ENCODE measurements at regions not wholly inside any gene's neighbourhood (a gene's known extent, or its start where the extent isn't known, plus 50 kb on each side); places are given as distances from the start of the nearest gene placed in this dataset.

DNA sequence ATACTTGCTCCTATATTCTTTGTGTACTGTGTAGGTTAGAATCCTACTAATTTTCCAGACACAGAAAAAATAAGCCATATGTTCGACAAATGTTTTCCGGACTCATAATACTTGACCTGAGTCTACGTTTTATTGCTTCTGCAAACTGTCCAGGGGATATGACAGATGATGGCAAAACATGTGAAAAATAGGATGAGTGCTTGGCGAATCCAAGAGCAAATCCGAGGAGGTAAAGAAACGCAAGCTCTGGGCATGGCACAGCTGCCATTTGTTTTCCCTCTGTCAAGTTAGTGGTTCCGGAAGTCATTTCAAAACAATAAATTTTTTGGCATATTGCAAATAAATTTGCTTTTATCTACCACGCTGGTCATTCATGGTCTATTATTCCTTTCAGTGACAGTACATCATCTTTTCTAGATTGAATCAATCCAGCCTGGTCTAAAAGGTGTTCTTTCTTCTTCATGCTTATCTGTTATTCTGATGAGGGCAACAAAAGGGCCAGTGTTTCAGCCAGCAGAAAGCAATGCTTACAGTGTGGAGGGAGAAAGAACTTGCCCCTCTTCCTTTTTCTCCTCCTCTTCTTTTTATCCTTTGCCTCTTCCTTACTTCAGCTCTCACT lies 476.1 kb upstream of the SOX11 start:
- Mint-ChIP-seq H3K36me3 (no peaks in the 10 kb centered on the region), H3K27me3 (no peaks in the 10 kb centered on the region), H3K27ac (no peak overlapping the region), H3K9me3 (ENCODE audit: low read depth) (peaks cover 4% of the 10 kb centered on the region), H3K4me1 (ENCODE audit: low read depth) (no peaks in the 10 kb centered on the region), H3K4me3 (no peak overlapping the region)

DNA sequence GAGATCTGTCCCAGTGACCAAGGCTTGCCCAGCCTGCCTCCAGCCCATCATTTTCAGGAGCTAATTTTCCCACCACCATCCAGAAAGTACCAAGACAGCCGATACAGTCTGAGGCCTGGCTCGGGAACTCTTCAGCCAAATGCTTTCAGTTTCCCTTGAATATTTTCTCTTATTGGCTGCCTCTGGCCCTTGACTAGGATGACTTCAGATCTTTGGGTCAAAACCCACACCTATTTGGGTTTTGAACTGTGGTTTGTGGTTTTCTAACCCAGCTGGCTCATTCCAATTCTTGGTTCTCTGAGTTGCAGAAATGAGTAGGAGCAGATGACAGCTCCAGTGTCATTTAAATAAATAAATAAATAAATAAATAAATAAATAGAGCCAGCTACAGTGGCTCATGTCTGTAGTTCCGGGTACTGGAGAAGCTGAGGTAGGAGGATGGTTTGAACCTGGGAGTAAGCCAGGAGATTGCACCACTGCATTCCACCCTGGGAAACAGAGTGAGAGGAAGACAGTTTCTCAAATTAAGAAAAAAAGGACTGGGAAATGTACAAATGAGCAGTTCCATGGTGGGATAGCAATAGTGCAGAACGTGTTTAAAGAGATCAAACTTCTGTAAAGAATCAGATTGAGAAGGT lies 465.0 kb upstream of the SOX11 start:
- Mint-ChIP-seq H3K27me3 (no peaks in the 10 kb centered on the region), H3K9me3 (ENCODE audit: low read depth) (no peaks in the 10 kb centered on the region), H3K36me3 (no peaks in the 10 kb centered on the region), H3K27ac (no peak overlapping the region), H3K4me1 (ENCODE audit: low read depth) (no peaks in the 10 kb centered on the region), H3K4me3 (no peak overlapping the region)

DNA sequence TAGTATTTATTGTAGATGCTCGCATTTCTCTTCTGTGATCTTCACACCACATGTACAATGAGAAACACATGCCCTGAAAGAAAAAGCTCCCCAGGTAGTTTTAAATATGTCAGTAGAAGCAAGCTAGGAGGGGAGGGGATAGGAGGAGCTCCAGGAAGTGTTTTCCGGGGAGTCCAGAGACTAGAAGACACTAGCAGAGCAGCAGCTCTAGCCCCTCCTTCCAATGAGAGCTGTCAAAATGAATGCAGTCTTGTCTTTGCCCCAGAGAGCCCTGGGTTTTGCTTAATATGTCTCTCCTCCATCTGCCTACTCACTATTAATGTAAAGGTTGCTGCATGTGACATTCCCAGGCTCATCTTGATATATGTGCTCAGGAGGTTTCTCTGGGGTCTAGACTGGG lies 462.6 kb upstream of the SOX11 start:
- no peaks in the 10 kb centered on the region for H3K36me3 Mint-ChIP-seq
- no peak overlapping the region for H3K4me3 Mint-ChIP-seq
- H3K27ac Mint-ChIP-seq: no peak overlapping the region
- H3K27me3 Mint-ChIP-seq: no peaks in the 10 kb centered on the region
- H3K4me1 Mint-ChIP-seq (ENCODE audit: low read depth): no peaks in the 10 kb centered on the region
- peaks cover 4% of the 10 kb centered on the region for H3K9me3 Mint-ChIP-seq (ENCODE audit: low read depth)

DNA sequence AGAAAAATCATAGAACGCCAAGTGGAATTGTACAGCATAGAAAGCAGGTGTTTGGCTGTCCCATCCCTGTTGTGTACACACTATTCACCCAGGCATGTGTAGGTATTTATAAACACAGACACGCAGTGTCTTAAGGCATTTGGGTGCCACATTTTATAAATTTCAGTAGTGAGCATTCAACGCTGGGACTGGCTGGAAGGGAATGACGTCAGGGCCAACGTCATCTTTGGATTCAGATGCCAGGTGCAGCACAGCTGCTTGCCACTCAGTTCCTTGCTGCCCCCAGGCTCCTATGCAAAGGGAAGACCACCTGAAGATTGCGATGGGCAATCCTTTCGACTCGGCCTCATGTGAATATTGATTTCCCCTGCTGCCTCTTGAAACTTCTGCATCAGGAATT lies 461.7 kb upstream of the SOX11 start:
- Mint-ChIP-seq H3K4me1 (ENCODE audit: low read depth) (no peaks in the 10 kb centered on the region), H3K27me3 (no peaks in the 10 kb centered on the region), H3K27ac (no peak overlapping the region), H3K4me3 (no peak overlapping the region), H3K36me3 (no peaks in the 10 kb centered on the region), H3K9me3 (ENCODE audit: low read depth) (peaks cover 4% of the 10 kb centered on the region)

DNA sequence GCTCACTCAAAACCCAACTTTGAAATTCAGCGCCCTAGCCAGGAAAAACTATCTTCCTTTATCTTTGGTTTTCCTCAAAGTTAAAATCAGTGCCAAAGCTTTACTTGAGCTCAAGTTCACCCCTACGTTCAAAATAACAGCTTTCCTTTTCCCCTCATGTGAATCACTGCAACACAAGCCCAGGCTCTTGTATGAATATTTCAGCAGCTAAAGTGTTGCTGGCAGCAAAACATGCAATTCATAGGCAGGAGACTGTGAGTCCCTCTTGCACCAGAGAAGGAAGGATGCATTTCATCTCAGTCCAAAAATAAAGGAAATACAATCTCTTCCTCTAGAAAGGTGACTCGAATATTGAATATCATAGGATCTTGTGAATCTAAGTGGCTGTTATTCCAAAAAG lies 461.3 kb upstream of the SOX11 start:
- no peak overlapping the region for H3K4me3 Mint-ChIP-seq
- no peaks in the 10 kb centered on the region for H3K4me1 Mint-ChIP-seq (ENCODE audit: low read depth)
- no peaks in the 10 kb centered on the region for H3K27me3 Mint-ChIP-seq
- no peaks in the 10 kb centered on the region for H3K36me3 Mint-ChIP-seq
- peaks cover 4% of the 10 kb centered on the region for H3K9me3 Mint-ChIP-seq (ENCODE audit: low read depth)
- no peak overlapping the region for H3K27ac Mint-ChIP-seq

DNA sequence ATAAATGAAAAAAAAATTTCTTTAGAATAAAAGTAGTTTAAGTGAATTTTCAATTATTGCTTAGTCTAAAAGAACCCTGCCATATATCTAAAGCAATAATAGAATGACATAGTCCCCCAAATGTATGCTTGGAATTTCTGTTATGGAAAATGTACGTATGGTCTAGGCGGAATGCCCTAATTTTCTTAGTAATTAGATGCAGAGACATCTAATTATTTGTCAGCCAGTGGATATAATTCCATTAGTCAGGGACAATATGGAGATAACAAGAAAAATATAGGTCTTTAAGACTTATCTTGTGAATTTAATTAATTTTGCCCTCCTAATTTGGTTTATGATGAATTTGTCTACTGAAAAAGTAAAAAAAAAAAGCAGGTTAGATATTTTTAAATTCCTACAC lies 460.9 kb upstream of the SOX11 start:
- no peak overlapping the region for H3K4me3 Mint-ChIP-seq
- H3K27me3 Mint-ChIP-seq: no peaks in the 10 kb centered on the region
- no peak overlapping the region for H3K27ac Mint-ChIP-seq
- peaks cover 4% of the 10 kb centered on the region for H3K9me3 Mint-ChIP-seq (ENCODE audit: low read depth)
- no peaks in the 10 kb centered on the region for H3K4me1 Mint-ChIP-seq (ENCODE audit: low read depth)
- no peaks in the 10 kb centered on the region for H3K36me3 Mint-ChIP-seq

DNA sequence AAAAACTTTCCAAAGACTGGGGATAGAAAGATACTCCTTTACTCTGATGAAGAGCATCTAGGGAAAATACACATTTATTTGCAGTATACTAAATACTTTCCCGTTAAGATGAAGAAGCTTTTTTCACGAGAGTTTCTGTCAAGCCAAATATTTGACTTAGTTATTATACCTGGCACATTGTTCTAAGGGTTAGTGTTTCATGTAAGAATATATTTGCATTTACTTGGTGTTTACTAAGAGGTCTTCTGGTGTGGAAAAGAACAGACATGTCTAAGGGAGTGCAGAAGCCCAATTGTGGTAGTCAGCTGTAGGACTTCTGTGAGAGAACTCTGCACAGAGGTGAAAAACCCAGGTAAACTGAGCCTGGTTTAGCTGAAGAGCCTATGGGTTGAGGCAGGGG lies 457.6 kb upstream of the SOX11 start:
- H3K27ac Mint-ChIP-seq: no peak overlapping the region
- no peak overlapping the region for H3K4me3 Mint-ChIP-seq
- peaks cover 4% of the 10 kb centered on the region for H3K9me3 Mint-ChIP-seq (ENCODE audit: low read depth)
- no peaks in the 10 kb centered on the region for H3K4me1 Mint-ChIP-seq (ENCODE audit: low read depth)
- no peaks in the 10 kb centered on the region for H3K27me3 Mint-ChIP-seq
- H3K36me3 Mint-ChIP-seq: no peaks in the 10 kb centered on the region

DNA sequence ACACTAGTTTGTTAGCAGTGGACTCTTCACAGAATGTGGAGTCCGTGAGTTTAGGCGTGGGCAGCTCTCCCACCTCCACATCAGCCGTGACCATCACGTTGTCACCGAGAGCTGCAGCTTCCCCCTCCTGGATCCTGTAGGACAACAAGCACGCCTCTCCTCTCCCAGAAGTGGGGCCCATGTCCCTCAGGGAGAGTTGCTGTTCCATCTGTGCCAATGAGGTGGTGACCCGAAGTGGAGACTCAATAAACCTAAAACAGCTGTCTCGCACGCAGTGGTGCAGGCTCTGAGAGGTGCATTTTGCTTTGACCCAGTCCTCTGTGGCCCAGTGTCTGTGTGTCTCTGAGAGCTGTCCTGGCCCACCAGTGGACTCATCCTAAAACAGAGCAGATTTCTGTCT lies 456.5 kb upstream of the SOX11 start:
- Mint-ChIP-seq H3K27ac (no peak overlapping the region), H3K9me3 (ENCODE audit: low read depth) (peaks cover 4% of the 10 kb centered on the region), H3K4me3 (no peak overlapping the region), H3K36me3 (no peaks in the 10 kb centered on the region), H3K4me1 (ENCODE audit: low read depth) (no peaks in the 10 kb centered on the region), H3K27me3 (no peaks in the 10 kb centered on the region)

DNA sequence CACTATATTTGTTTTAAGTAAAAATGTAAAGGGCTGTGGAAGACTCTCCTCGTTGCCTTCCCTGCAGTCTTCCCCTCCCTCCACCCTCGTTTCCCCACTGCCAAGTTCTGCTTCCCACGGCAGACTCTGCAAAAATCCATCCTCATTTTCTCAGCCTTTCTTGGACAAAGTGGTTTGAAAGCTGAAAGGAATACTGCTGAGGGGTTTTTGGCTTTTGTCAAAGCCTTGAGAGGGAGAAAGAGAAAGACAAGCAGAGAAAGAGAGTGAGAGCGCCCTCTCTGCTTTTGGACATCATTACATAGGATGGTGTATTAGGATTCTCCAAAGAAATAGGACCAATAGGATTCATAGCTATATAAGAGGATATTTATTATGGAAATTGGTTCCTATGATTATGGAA lies 455.9 kb upstream of the SOX11 start:
- H3K36me3 Mint-ChIP-seq: no peaks in the 10 kb centered on the region
- H3K27ac Mint-ChIP-seq: no peak overlapping the region
- H3K4me1 Mint-ChIP-seq (ENCODE audit: low read depth): no peaks in the 10 kb centered on the region
- H3K4me3 Mint-ChIP-seq: no peak overlapping the region
- H3K9me3 Mint-ChIP-seq (ENCODE audit: low read depth): peaks cover 4% of the 10 kb centered on the region
- no peaks in the 10 kb centered on the region for H3K27me3 Mint-ChIP-seq

DNA sequence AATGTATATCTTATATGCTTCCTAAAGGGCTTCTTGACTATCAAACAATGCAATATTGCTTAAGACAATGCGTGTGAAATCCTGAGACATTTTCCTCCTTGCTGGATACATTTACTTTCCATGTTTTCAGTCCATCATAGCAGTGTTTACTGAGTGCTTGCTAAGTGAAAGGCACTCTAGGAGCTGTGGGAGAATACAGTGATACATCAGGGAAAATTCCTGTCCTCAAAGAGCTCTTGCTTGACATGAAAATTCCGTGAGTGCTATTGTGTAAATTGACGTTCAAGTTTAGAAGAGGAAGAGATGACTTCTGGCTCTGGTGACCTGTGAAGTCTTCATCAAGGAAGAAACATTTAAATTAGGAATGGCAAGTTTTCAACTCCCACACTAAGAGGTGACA lies 449.4 kb upstream of the SOX11 start:
- no peaks in the 10 kb centered on the region for H3K36me3 Mint-ChIP-seq

DNA sequence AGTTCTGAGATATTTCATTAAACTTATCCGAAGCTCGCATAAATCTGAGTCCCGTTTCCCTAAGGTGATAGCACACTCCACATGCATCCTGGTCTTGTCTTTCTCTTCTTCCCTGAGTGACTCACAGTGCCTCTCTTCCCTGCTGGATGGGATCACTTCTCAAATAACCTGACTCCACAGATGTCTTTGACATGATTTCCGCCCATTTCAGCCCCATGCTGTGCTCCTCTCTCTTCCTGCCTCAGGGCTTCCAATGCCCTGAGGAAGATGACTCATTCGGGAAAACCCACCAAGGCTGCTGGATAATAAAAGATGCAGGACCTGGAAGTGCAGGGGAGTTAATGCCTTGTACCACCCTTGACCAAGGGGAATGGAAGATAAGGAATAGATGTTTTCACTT lies 441.7 kb upstream of the SOX11 start:
- no peaks in the 10 kb centered on the region for H3K36me3 Mint-ChIP-seq
- no peaks in the 10 kb centered on the region for H3K4me1 Mint-ChIP-seq (ENCODE audit: low read depth)
- no peak overlapping the region for H3K4me3 Mint-ChIP-seq
- no peaks in the 10 kb centered on the region for H3K27me3 Mint-ChIP-seq
- peaks cover 26% of the 10 kb centered on the region for H3K9me3 Mint-ChIP-seq (ENCODE audit: low read depth)
- H3K27ac Mint-ChIP-seq: no peak overlapping the region

More for the DNA sequence above, 449.4 kb upstream of the SOX11 start:
- no peak overlapping the region for H3K4me3 Mint-ChIP-seq
- no peaks in the 10 kb centered on the region for H3K4me1 Mint-ChIP-seq (ENCODE audit: low read depth)
- H3K27me3 Mint-ChIP-seq: no peaks in the 10 kb centered on the region
- no peak overlapping the region for H3K27ac Mint-ChIP-seq
- peaks cover 4% of the 10 kb centered on the region for H3K9me3 Mint-ChIP-seq (ENCODE audit: low read depth)

DNA sequence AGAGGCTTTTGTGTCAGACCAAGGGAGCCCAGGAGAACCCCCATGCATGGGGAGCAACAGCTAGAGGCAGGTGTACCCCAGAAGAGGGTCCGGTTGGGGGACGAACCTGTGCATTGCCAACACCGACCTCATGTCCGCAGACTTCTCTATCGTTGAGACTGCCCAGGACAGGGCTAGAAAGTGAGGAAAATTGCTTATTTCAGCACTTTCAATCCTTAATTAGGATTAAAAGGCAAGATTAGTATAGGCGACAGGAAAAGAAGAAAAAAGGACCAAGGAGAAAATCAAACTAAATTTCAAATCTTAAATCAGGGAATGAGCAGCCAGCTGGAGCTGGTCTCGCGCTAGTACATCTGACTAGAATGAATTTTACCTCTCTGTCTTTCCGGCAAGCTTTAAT lies 438.9 kb upstream of the SOX11 start:
- no peaks in the 10 kb centered on the region for H3K27me3 Mint-ChIP-seq
- no peak overlapping the region for H3K4me3 Mint-ChIP-seq
- H3K9me3 Mint-ChIP-seq (ENCODE audit: low read depth): peaks cover 22% of the 10 kb centered on the region
- no peak overlapping the region for H3K27ac Mint-ChIP-seq
- H3K36me3 Mint-ChIP-seq: no peaks in the 10 kb centered on the region
- no peaks in the 10 kb centered on the region for H3K4me1 Mint-ChIP-seq (ENCODE audit: low read depth)

DNA sequence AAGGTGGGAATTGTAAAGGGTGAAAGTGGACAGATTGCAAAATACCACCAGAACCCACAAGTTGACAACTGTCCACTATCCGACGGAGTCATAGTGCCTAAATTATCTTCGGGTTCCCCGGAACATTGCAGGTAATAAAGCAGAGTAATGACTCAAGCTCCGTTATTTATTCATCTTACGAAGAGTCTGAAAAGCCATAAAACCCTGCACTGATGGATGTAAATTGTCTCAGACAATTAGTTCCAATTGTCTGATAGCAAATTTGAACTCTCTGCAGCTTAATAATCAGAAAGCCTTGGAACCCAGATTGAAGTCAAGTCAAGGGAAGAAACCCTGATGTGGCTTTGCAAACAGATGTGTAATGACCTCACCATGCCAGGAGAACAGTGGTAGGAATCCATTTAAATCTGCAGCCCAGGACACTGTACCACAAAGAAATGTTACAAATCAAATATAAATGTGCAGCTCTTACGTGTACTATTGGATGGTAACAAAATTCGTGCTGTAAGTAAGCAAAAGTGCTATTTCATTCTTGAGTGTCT lies 437.3 kb upstream of the SOX11 start:
- Mint-ChIP-seq H3K4me3 (no peak overlapping the region), H3K27ac (no peak overlapping the region), H3K27me3 (no peaks in the 10 kb centered on the region), H3K36me3 (no peaks in the 10 kb centered on the region), H3K4me1 (ENCODE audit: low read depth) (no peaks in the 10 kb centered on the region), H3K9me3 (ENCODE audit: low read depth) (peaks cover 22% of the 10 kb centered on the region)

DNA sequence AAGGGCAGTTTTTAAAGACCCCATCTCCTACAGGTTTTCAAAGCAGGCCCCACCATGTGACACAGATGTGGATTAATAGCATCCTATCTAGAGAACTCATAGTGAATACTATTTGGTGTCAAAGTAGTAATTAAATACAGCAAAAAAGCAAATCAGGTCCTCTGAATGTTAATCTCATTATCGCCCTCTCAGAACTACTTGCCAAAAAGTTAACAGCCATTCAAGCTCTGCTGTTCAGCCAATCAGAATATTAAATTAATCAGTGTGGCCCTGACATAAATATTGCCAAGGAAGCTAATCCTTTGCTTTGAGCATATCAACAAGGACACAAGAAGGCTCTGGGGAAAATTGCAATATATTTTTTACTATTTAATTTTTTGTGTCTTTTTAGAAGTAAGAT lies 428.9 kb upstream of the SOX11 start:
- H3K9me3 Mint-ChIP-seq (ENCODE audit: low read depth): no peaks in the 10 kb centered on the region
- H3K27ac Mint-ChIP-seq: no peak overlapping the region
- no peaks in the 10 kb centered on the region for H3K36me3 Mint-ChIP-seq
- H3K27me3 Mint-ChIP-seq: no peaks in the 10 kb centered on the region
- no peak overlapping the region for H3K4me3 Mint-ChIP-seq
- H3K4me1 Mint-ChIP-seq (ENCODE audit: low read depth): no peaks in the 10 kb centered on the region

DNA sequence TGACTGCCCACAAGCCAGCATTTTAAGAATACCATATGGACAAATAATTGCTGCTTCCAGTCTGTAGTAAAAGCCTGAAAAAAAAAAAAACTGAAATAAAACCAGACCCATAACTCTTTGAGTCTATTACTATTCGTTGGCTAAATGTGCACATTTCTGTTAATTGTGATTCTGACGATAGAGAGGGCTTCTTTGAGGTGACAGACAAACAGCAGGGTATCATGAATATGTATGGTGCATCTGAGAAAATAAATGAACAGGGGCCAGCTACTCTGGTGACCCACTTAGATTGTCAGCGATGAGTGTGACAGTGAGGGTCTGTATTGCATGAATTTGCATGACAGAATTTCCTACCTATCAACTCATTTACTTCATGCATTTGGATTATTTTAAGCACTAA lies 427.8 kb upstream of the SOX11 start:
- H3K4me1 Mint-ChIP-seq (ENCODE audit: low read depth): no peaks in the 10 kb centered on the region
- no peaks in the 10 kb centered on the region for H3K9me3 Mint-ChIP-seq (ENCODE audit: low read depth)
- H3K27me3 Mint-ChIP-seq: no peaks in the 10 kb centered on the region
- no peaks in the 10 kb centered on the region for H3K36me3 Mint-ChIP-seq
- no peak overlapping the region for H3K27ac Mint-ChIP-seq
- H3K4me3 Mint-ChIP-seq: no peak overlapping the region

DNA sequence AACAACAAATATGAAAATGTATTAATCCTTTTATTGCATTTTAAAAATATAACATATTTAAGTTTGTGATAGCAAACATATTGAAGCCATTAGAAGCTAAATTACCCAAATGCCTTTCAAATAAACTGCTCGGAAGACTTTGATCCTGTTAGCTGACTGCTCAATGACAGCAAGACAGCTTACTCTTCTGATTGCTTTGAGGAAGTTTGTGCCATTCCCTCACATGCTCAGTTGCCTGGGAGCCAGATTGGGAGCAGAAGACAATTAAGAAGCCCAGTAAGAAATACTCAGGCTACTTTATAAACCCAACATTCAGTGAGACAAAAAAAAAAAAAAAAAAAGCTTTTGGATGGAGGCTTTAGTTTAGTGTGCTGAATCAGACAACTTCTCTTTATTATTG lies 407.1 kb upstream of the SOX11 start:
- H3K27ac Mint-ChIP-seq: no peak overlapping the region
- no peaks in the 10 kb centered on the region for H3K4me1 Mint-ChIP-seq (ENCODE audit: low read depth)
- no peak overlapping the region for H3K4me3 Mint-ChIP-seq
- no peaks in the 10 kb centered on the region for H3K9me3 Mint-ChIP-seq (ENCODE audit: low read depth)
- H3K27me3 Mint-ChIP-seq: no peaks in the 10 kb centered on the region
- H3K36me3 Mint-ChIP-seq: no peaks in the 10 kb centered on the region

All from activated naive CD8-positive, alpha-beta T cell (primary cell).